ENCODE measurements at regions not wholly inside any gene's neighbourhood (a gene's known extent, or its start where the extent isn't known, plus 50 kb on each side); places are given as distances from the start of the nearest gene placed in this dataset.

DNA sequence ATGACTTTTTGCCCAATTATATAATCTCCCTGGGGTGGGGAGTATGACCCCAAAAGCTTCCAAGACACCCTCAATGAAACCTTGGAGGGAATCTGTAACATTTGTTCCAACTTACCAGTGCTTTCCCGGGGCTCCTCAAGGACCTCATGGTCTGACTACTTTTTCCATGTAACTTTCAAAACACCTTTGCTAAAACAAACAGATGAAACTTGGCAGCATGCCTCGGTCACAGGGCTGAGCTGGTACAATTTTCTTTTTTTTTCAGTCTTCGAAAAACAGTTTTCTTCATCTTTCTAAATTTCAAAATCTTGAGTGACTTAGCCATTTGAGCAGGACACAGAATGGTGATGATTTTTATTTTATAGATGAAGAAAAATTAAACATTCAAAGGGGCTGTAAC, 241.2 kb downstream of the BMP7 start:
- Histone ChIP-seq H3K4me3 (no peak overlapping the region), H3K27me3 (peaks cover 0 to 12% (median 0%) of the 10 kb centered on the region in 4 donors), H3K4me1 (peaks cover 0 to 20% (median 18%) of the 10 kb centered on the region in 4 donors), H3K9me3 (no peaks in the 10 kb centered on the region), H3K27ac (replicated peaks in 1 of 4) (peak overlapping the region; percentile 56 to 71 (median 66)), H3K36me3 (no peaks in the 10 kb centered on the region)
- 33% methylated on average over 3 of the region's 3 CpGs for WGBS
- DNase-seq (ENCODE audit: extremely low spot score): no peak
- TF ChIP-seq EP300 (IDR thresholded peaks at IDR 0.05) (no peak), POLR2AphosphoS5 (IDR thresholded peaks at IDR 0.05) (no peak), POLR2A (IDR thresholded peaks at IDR 0.05; ENCODE audit: low read depth) (no peak)
- TF ChIP-seq, protein P1, sequence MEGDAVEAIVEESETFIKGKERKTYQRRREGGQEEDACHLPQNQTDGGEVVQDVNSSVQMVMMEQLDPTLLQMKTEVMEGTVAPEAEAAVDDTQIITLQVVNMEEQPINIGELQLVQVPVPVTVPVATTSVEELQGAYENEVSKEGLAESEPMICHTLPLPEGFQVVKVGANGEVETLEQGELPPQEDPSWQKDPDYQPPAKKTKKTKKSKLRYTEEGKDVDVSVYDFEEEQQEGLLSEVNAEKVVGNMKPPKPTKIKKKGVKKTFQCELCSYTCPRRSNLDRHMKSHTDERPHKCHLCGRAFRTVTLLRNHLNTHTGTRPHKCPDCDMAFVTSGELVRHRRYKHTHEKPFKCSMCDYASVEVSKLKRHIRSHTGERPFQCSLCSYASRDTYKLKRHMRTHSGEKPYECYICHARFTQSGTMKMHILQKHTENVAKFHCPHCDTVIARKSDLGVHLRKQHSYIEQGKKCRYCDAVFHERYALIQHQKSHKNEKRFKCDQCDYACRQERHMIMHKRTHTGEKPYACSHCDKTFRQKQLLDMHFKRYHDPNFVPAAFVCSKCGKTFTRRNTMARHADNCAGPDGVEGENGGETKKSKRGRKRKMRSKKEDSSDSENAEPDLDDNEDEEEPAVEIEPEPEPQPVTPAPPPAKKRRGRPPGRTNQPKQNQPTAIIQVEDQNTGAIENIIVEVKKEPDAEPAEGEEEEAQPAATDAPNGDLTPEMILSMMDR (IDR thresholded peaks at IDR 0.05): no peak
- intact Hi-C loops (cut with DNase I): no loop called here

DNA sequence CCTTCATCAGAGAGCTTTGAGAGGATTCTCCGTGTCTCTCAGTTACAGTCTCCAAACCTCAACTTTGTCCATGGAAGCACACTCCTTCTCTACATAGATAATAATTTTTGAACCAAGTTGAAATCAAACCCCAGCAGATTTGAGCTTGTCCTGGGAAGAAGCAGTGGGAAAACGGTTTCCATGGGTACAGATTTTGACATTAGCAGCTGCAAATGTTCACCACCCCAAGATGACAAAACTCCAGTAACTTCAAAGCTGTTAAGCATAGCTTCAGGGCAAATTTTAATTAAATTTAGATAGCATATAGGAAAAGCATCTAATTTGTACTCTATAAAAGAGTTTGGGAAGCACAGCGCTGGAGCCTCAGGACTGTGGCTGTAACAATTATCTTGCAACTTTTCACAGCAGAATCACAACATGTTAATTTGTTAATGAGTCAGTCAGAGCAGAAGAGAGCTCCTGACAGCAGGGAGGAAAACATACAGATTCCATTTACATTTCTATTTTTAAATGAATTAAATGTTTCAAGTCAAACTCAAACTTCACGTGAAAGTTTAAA, 240.7 kb downstream of the BMP7 start:
- WGBS: 29% methylated on average over 4 of the region's 4 CpGs
- H3K27ac ChIP-seq (replicated peaks in 1 of 4): peak overlapping the region; percentile 56 to 71 (median 66)
- peaks cover 0 to 22% (median 19%) of the 10 kb centered on the region in 4 donors for H3K4me1 ChIP-seq
- H3K9me3 ChIP-seq: no peaks in the 10 kb centered on the region
- TF ChIP-seq EP300 (IDR thresholded peaks at IDR 0.05) (no peak), POLR2A (IDR thresholded peaks at IDR 0.05; ENCODE audit: low read depth) (no peak), POLR2AphosphoS5 (IDR thresholded peaks at IDR 0.05) (no peak)
- TF ChIP-seq, protein P1 (IDR thresholded peaks at IDR 0.05): no peak
- peaks cover 0 to 11% (median 0%) of the 10 kb centered on the region in 4 donors for H3K27me3 ChIP-seq
- DNase-seq (ENCODE audit: extremely low spot score): no peak
- no peak overlapping the region for H3K4me3 ChIP-seq
- H3K36me3 ChIP-seq: no peaks in the 10 kb centered on the region
- intact Hi-C loops (cut with DNase I): no loop called here

DNA sequence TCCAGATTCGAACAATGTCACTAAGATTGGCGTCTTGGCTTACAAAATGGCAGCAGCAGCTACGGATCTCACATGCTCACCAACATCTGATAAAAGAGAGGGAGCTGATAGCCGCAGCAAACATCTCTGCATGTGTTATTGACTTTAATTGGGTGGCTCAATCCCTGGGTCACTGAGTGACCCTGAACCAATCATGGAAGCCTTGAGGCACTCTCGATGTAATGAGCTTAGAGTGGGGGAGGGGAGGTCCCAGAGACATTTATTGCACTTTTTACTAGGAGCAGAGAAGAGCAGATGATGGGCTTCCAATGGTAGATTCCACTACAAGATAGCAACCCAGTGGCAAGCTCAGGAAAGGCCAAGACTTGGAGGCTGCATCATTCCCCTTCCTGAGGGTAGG, 238.7 kb downstream of the BMP7 start:
- Histone ChIP-seq H3K36me3 (no peaks in the 10 kb centered on the region), H3K4me1 (peaks cover 0 to 31% (median 23%) of the 10 kb centered on the region in 4 donors), H3K4me3 (no peak overlapping the region), H3K27me3 (no peaks in the 10 kb centered on the region), H3K27ac (replicated peaks in 1 of 4) (no peak overlapping the region), H3K9me3 (no peaks in the 10 kb centered on the region)
- TF ChIP-seq, protein P1 (IDR thresholded peaks at IDR 0.05): no peak
- no peak for TF ChIP-seq POLR2A (IDR thresholded peaks at IDR 0.05; ENCODE audit: low read depth)
- no peak for TF ChIP-seq EP300 (IDR thresholded peaks at IDR 0.05)
- no peak for TF ChIP-seq POLR2AphosphoS5 (IDR thresholded peaks at IDR 0.05)
- intact Hi-C loops (cut with DNase I): no loop called here
- WGBS: 83% methylated on average over 5 of the region's 5 CpGs
- no peak for DNase-seq (ENCODE audit: extremely low spot score)

DNA sequence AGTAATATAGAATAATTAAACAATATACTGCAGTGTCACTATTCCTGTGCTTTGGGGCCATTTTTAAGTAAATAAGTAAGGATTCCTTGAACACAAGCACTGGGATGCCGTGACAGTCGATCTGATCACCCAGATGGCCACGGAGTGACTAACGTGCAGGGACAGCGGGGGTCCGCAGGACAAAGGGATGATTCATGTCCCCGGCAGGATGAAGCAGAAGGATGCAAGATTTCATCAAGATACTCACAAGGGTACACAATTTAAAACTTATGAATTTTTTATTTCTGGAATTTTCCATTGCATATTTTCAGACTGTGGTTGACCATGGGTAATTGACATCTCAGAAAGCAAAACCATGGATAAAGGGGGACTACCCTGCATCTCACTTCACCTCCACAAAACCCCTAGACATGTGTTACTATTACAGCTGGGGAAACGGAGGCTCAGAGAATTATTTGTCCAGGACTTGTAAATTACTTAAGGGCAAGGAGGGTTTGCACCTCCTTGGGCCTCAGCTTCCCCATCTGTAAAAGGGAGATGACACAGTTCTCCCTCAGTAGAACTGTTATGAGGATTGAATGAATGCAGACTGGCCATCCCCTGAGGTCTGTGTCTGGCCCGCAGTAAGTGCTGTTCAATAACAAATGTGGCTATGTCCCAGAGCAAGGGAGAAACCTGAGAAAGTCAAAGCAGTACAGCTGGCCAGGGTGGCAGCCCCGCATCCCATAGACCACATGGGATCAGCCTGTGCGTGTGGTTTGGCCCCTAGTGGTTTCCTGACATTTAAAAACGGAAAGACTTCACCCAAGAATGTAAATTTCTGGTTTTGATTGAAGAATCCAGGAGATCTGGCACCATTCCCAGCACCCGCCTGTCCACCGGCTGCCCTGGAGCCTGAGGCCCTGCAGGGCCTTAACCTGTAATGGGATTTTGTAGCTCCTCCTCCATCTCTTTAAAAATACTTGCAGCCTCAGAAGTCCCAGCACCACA, 235.5 kb downstream of the BMP7 start:
- Histone ChIP-seq H3K4me3 (no peak overlapping the region), H3K27ac (replicated peaks in 1 of 4) (no peak overlapping the region), H3K36me3 (no peaks in the 10 kb centered on the region), H3K9me3 (peaks cover 0 to 14% (median 3%) of the 10 kb centered on the region in 4 donors), H3K27me3 (peaks cover 0 to 9% (median 0%) of the 10 kb centered on the region in 4 donors), H3K4me1 (peaks cover 0 to 18% (median 11%) of the 10 kb centered on the region in 4 donors)
- TF ChIP-seq EP300 (IDR thresholded peaks at IDR 0.05) (no peak), POLR2A (IDR thresholded peaks at IDR 0.05; ENCODE audit: low read depth) (no peak), POLR2AphosphoS5 (IDR thresholded peaks at IDR 0.05) (no peak)
- 66% methylated on average over 14 of the region's 14 CpGs for WGBS
- intact Hi-C loops (cut with DNase I): no loop called here
- no peak for DNase-seq (ENCODE audit: extremely low spot score)

DNA sequence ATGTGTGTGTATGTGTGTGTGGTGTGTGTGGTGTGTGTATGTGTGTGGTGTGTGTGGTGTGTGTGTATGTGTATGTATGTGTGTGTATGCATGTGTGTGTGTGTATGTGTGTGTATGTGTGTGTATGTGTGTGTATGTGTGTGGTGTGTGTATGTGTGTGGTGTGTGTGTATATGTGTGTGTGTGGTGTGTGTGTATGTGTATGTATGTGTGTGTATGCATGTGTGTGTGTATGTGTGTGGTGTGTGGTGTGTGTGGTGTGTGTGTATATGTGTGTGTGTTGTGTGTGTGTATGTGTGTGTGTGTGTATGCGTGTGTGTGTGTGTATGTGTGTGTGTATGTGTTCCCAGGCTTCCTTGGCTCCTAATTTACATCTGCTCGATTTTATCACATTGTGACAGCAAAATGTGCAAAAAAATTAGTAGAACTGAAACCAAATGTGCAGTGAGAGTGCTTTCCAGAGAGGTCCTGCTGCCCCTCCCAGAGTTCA, 234.5 kb downstream of the BMP7 start:
- no peak for DNase-seq (ENCODE audit: extremely low spot score)
- Histone ChIP-seq H3K9me3 (peaks cover 0 to 14% (median 3%) of the 10 kb centered on the region in 4 donors), H3K4me3 (no peak overlapping the region), H3K27me3 (peaks cover 0 to 9% (median 0%) of the 10 kb centered on the region in 4 donors), H3K36me3 (no peaks in the 10 kb centered on the region), H3K4me1 (peaks cover 0 to 12% (median 4%) of the 10 kb centered on the region in 4 donors), H3K27ac (replicated peaks in 1 of 4) (no peak overlapping the region)
- intact Hi-C loops (cut with DNase I): no loop called here
- TF ChIP-seq POLR2A (IDR thresholded peaks at IDR 0.05; ENCODE audit: low read depth): no peak
- TF ChIP-seq EP300 (IDR thresholded peaks at IDR 0.05): no peak
- no peak for TF ChIP-seq POLR2AphosphoS5 (IDR thresholded peaks at IDR 0.05)
- TF ChIP-seq, protein P1 (IDR thresholded peaks at IDR 0.05): no peak
- WGBS: 58% methylated on average over 2 of the region's 2 CpGs

Measured in esophagus muscularis mucosa (tissue), 4 donors.